C4-2B (cell line): ENCODE measurements at regions not wholly inside any gene's neighbourhood (a gene's known extent, or its start where the extent isn't known, plus 50 kb on each side); places are given as distances from the start of the nearest gene placed in this dataset.

Source experiments
- H3K27ac ChIP-seq: fragments of 450-650 bp; 2 replicates; pipeline ENCODE4 v1.5.1; 2017
- ZFX ChIP-seq: fragments of 450-650 bp; IDR thresholded peaks from 2 replicates; pipeline ENCODE4 v1.6.1; 2017
- TF ChIP-seq, protein P1 (sequence below): fragments of 450-650 bp; conservative IDR thresholded peaks from 2 replicates; pipeline ENCODE4 v1.5.1; 2017; ENCODE audit warnings: mild to moderate bottlenecking

DNA sequence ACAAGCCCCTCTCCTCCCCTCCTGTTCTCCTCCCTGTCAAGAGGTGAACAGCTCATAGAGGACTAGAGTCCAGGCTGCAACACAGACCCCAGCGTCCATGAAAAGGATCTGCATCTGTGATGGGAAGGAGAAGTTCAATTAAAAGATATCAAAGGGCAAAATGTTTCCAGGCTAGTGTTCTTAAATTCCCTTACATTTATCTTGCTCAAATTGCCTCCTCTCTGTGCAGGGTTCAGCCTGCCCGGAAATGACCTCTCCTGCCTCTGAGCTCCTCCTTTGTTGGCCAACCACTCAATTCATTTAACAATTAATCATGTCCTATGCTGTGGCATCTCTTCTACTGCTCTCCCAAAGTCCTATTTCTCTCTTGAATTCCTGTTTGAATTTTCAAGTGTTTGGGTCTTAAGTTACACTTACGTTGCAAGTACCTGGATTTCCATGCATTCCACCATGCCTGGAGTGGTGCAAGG lies 105.3 kb downstream of the TSN start:
- no peak overlapping the region for H3K27ac ChIP-seq

DNA sequence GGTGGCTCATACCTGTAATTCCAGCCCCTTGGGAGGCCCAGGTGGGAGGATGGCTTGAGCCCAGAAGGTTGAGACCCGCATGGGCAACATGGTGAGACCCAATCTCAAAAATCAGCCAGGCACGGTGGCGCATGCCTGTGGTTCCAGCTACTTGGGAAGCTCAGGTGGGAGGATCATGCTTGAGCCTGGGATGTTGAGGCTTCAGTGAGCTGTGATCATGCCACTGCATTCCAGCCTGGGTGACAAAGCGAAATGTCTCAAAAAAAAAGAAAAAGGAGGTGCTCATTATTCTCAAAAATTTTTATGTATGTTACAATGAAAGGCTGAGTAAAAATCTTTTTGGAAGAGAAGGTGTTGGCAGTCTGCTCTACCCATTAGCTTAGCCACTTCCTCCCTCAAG lies 106.8 kb downstream of the TSN start:
- no peak overlapping the region for H3K27ac ChIP-seq
- TF ChIP-seq, protein P1, sequence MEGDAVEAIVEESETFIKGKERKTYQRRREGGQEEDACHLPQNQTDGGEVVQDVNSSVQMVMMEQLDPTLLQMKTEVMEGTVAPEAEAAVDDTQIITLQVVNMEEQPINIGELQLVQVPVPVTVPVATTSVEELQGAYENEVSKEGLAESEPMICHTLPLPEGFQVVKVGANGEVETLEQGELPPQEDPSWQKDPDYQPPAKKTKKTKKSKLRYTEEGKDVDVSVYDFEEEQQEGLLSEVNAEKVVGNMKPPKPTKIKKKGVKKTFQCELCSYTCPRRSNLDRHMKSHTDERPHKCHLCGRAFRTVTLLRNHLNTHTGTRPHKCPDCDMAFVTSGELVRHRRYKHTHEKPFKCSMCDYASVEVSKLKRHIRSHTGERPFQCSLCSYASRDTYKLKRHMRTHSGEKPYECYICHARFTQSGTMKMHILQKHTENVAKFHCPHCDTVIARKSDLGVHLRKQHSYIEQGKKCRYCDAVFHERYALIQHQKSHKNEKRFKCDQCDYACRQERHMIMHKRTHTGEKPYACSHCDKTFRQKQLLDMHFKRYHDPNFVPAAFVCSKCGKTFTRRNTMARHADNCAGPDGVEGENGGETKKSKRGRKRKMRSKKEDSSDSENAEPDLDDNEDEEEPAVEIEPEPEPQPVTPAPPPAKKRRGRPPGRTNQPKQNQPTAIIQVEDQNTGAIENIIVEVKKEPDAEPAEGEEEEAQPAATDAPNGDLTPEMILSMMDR, result no peak
- no peak for TF ChIP-seq ZFX

More for the DNA sequence above, 105.3 kb downstream of the TSN start:
- TF ChIP-seq, protein P1, result no peak
- TF ChIP-seq ZFX, result no peak

DNA sequence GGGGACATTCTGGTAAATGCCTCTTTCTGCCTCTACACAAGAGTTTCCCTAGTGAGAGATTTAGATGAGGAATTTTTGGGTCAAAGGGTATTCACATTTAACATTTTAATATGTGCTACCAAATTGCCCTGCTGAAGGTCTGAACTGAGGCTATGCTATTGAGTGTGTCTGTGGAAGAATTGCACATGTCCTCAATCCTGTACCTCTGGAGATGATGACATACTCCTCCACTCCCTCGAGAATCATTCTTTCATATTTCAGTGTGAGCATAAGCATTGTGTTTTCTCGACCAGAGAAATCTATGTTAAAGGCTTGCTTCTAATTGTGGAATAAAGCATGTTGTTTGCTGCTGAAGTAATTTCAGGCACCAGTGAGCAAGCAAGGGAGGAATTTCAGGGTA lies 110.5 kb downstream of the TSN start:
- no peak overlapping the region for H3K27ac ChIP-seq
- TF ChIP-seq, protein P1, result no peak
- TF ChIP-seq ZFX, result no peak

DNA sequence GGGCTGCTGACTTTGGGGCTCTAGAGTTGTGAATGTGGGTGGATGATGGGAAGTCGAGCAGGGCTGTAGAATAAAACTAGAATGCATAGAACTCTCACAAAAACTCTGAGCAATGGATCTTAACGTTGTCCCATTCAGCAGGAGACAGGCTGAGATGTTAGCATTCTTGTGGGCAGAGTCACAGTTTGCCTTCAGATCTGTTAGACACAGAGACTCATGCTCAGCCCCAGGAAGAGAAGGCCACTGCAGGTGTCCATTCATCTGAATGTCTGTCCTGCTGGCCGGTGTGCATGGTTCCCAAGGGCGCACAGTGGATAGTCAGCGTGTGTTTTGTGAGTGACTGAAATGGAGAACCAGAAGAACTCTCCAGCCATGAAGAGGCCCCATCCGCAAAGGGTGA lies 111.3 kb downstream of the TSN start:
- TF ChIP-seq ZFX, result no peak
- TF ChIP-seq, protein P1, result no peak
- no peak overlapping the region for H3K27ac ChIP-seq

DNA sequence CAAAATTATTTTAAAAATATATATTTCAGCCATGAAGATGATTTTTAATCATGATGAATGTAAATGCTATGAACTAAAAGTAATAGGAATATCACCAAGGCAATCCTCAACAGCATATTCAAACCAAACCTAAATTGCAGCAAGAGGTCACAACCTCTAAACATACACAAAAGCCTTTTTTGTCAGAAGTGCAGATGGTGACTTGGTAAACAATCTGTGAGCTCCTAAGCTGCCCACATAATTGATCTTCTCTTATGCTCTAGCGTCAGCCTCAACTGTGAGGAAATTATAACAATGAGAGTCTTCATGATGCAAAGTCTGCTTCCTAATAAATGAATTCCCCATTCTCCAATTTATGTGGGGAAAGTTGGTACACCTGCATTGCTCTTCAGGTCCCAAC lies 113.2 kb downstream of the TSN start:
- H3K27ac ChIP-seq, result no peak overlapping the region

DNA sequence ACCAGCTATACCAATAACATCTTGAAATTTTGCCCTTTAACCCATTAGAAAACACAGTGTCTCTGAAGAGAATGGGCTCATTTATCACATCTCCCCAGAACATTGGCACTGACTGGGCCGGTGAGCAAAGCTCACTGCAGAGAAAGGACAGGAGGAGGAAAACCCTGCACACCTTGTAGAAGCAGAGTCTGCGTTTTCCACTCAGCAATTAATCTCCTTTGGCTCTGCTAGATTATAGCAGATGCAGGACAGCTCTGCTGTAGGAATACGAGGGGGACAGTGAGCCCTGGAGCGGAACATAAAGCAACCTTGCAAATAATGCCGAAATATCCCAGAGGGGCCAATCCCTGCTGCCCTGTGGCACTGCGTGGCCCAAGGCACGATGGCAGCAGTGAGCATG lies 113.9 kb downstream of the TSN start:
- no peak overlapping the region for H3K27ac ChIP-seq

More for the DNA sequence above, 113.2 kb downstream of the TSN start:
- TF ChIP-seq, protein P1, result no peak
- TF ChIP-seq ZFX, result no peak

DNA sequence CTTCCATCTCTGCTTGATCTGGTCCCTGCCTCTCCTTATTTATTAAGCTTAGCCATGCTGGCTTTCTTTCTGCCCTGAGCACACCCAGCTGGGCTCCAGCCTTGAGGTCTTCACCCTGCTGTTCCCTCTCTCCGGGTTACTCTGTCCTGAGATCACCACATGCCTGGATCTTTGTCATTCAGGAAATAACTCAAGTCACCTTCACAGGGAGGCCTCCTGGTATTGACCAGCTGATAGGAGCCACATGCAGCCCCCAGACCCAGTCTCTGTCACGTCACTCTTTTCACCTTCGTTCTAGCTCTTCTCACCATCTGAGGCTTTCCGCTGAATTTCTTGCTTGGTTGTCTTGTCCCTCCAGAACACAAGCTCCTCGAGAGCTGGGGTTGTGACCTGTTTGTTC lies 114.4 kb downstream of the TSN start:
- TF ChIP-seq, protein P1, result no peak
- TF ChIP-seq ZFX, result no peak
- no peak overlapping the region for H3K27ac ChIP-seq

More for the DNA sequence above, 113.9 kb downstream of the TSN start:
- TF ChIP-seq ZFX, result no peak
- TF ChIP-seq, protein P1, result no peak
